HepG2 (cell line): ENCODE measurements at regions not wholly inside any gene's neighbourhood (a gene's known extent, or its start where the extent isn't known, plus 50 kb on each side); places are given as distances from the start of the nearest gene placed in this dataset.

Source experiments
- BCL3 ChIP-seq: sonication (generic); formaldehyde crosslinking; IDR thresholded peaks from 2 replicates; pipeline ENCODE4 v1.5.1; 2020; ENCODE audit warnings: mild to moderate bottlenecking, missing genetic modification reagents, moderate library complexity
- GFI1 ChIP-seq: sonication (generic); formaldehyde crosslinking; IDR thresholded peaks from 2 replicates; pipeline ENCODE4 v1.5.0; 2020; ENCODE audit warnings: missing genetic modification reagents, mild to moderate bottlenecking, borderline replicate concordance
- HMGA1 ChIP-seq: sonication (generic); formaldehyde crosslinking; conservative IDR thresholded peaks from 2 replicates; pipeline ENCODE4 v1.4.0; 2020; ENCODE audit warnings: missing genetic modification reagents
- SRSF1 ChIP-seq: fragments of 200-400 bp; formaldehyde crosslinking; optimal IDR thresholded peaks from 2 replicates; pipeline ENCODE3; 2017; ENCODE audit warnings: mild to moderate bottlenecking, low read depth, low read length, moderate library complexity
- ZBED4 ChIP-seq: sonication (generic); formaldehyde crosslinking; IDR thresholded peaks from 2 replicates; pipeline ENCODE4 v1.4.0; 2020; ENCODE audit warnings: missing genetic modification reagents, borderline replicate concordance
- ZNF18 ChIP-seq: sonication (generic); formaldehyde crosslinking; IDR thresholded peaks from 2 replicates; pipeline ENCODE4 v1.8.0; 2022; ENCODE audit warnings: mild to moderate bottlenecking, missing genetic modification reagents; ENCODE audit not compliant: insufficient replicate concordance
- ZXDC ChIP-seq: sonication (generic); formaldehyde crosslinking; IDR thresholded peaks from 2 replicates; pipeline ENCODE4 v1.5.0; 2020; ENCODE audit warnings: mild to moderate bottlenecking, missing genetic modification reagents

GRCh38 chr9:3138231-3139229 lies 294.6 kb upstream of the PUM3 start (continued):
- TF ChIP-seq ZBED4 (CRISPR knock-in tag), result no peak
- TF ChIP-seq ZNF18 (CRISPR knock-in tag), result no peak
- TF ChIP-seq GFI1 (CRISPR knock-in tag), result no peak
- TF ChIP-seq HMGA1 (CRISPR knock-in tag), result no peak
- TF ChIP-seq ZXDC, result no peak
- TF ChIP-seq SRSF1, result no peak
- TF ChIP-seq BCL3 (CRISPR knock-in tag), result no peak
- TF ChIP-seq, all 625 proteins: peak for 0
